ENCODE measurements at regions not wholly inside any gene's neighbourhood (a gene's known extent, or its start where the extent isn't known, plus 50 kb on each side); places are given as distances from the start of the nearest gene placed in this dataset.
"Not testable (repeated sequence)": the region's sequence is repeated elsewhere in the genome, so short reads cannot be mapped to it uniquely, and the experiment has no call there.

- no peak for DNase-seq
Observed at GRCh38 chr20:17872959-17873358, 95.6 kb downstream of the SNX5 start.

GRCh38 chr20:17872434-17872833 is 96.2 kb downstream of the SNX5 start:
- DNase-seq, result no peak

- no peak for DNase-seq
Observed at GRCh38 chr20:17871886-17872285, 96.7 kb downstream of the SNX5 start.

- no peak for DNase-seq
Observed at GRCh38 chr20:17871181-17871580, 97.4 kb downstream of the SNX5 start.

- DNase-seq, result no peak
Observed at GRCh38 chr20:17870086-17870740, 98.4 kb downstream of the SNX5 start.

- DNase-seq, result no peak
Observed at GRCh38 chr20:17869295-17869994, 99.1 kb downstream of the SNX5 start.

- no peak for DNase-seq
Observed at GRCh38 chr20:17868700-17869231, 99.8 kb downstream of the SNX5 start.

GRCh38 chr20:17868151-17868550 is 100.4 kb downstream of the SNX5 start:
- no peak for DNase-seq

GRCh38 chr20:17867131-17867925 is 101.3 kb downstream of the SNX5 start:
- DNase-seq, result no peak

- DNase-seq, result no peak
Observed at GRCh38 chr20:17866234-17867001, 102.2 kb downstream of the SNX5 start.

- DNase-seq, result peak; percentile 83
Observed at GRCh38 chr20:17863577-17864292, 104.9 kb downstream of the SNX5 start.

GRCh38 chr20:17863209-17863576 is 105.4 kb downstream of the SNX5 start:
- DNase-seq, result no peak

GRCh38 chr20:17862171-17862570 is 106.4 kb downstream of the SNX5 start:
- DNase-seq, result no peak

GRCh38 chr20:17861620-17862019 is 107.0 kb downstream of the SNX5 start:
- not testable (repeated sequence) for DNase-seq

GRCh38 chr20:17860301-17861197 is 108.0 kb downstream of the SNX5 start:
- DNase-seq, result no peak

GRCh38 chr20:17859616-17860232 is 108.9 kb downstream of the SNX5 start:
- no peak for DNase-seq

GRCh38 chr20:17859002-17859615 is 109.5 kb downstream of the SNX5 start:
- DNase-seq, result no peak

- DNase-seq, result no peak
Observed at GRCh38 chr20:17858450-17859001, 110.1 kb downstream of the SNX5 start.

- DNase-seq, result no peak
Observed at GRCh38 chr20:17857639-17858449, 110.8 kb downstream of the SNX5 start.

All from dermis blood vessel endothelial cell (primary cell).